NCI-H510A treated with DMSO at 0.1 percent for 48 hours (cell line): ENCODE measurements at regions not wholly inside any gene's neighbourhood (a gene's known extent, or its start where the extent isn't known, plus 50 kb on each side); places are given as distances from the start of the nearest gene placed in this dataset.
"Not testable (repeated sequence)": the region's sequence is repeated elsewhere in the genome, so short reads cannot be mapped to it uniquely, and the experiment has no call there.

ENCODE experiments used
- DNase-seq: peaks from one replicate; lab custom pipeline; 2025; lab: John Stamatoyannopoulos, UW

- peak; percentile 94 for DNase-seq
Measured at GRCh38 chr17:19470530-19471261, 59.7 kb downstream of the RNF112 start.

GRCh38 chr17:19474405-19474804 is 59.2 kb upstream of the SLC47A1 start:
- DNase-seq, result not testable (repeated sequence)

GRCh38 chr17:19475800-19476199 is 57.9 kb upstream of the SLC47A1 start:
- DNase-seq, result not testable (repeated sequence)

- no peak for DNase-seq
Measured at GRCh38 chr17:19482576-19482975, 51.1 kb upstream of the SLC47A1 start.
